ENCODE measurements at regions not wholly inside any gene's neighbourhood (a gene's known extent, or its start where the extent isn't known, plus 50 kb on each side); places are given as distances from the start of the nearest gene placed in this dataset.

DNA sequence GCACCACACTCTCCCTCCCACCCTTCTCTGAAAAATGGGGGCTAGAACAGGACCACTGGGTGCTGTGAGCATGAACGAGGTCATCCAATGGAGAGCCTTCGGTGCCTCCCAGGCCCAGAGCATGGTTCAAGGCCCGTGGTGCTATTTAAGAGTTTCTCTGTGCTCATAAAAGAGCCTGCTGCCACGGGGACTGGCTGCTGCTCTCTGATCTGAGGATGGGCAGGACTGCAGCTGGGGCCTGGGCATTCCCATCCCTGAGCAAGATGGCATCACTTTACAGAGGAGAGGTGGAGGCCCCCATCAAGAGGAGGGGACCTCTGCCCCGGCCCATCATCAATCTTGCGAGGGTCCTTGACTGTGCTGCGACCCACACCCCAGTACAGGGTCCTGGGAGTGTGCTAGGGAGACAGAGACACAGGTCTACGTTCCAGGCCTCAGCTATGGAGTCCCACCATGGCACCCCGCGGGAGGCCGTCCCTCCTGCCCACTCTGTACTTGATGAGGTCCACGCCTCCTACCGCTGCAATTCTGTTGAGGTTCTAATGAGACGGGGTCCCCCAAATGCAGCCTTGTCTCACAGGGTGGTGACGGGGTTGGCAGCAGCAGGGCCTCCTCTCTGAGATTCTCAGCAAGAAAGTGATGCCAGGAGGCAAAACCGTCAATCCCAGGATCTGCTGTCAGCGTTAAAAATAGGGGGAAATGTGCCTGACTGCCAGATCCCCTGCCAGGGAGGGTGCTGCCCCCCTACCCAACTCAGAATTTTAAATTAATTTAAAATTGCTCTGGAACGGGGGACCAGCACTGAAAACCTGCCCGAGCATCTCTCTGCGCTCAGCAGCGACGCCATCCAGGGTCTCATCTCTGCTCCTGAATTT is 405.4 kb downstream of the SHANK2 start:
- intact Hi-C loops (cut with DNase I; ENCODE audit: low total_unique reads) = no loop called here
- peaks cover 0 to 5% of the 10 kb centered on the region in 2 donors for H3K9me3 ChIP-seq
- H3K4me3 ChIP-seq = no peak overlapping the region
- no peak overlapping the region for H3K27ac ChIP-seq
- no peaks in the 10 kb centered on the region for H3K27me3 ChIP-seq
- H3K4me1 ChIP-seq = no peaks in the 10 kb centered on the region
- no peak for TF ChIP-seq POLR2A (IDR thresholded peaks at IDR 0.05)
- TF ChIP-seq, protein P1, sequence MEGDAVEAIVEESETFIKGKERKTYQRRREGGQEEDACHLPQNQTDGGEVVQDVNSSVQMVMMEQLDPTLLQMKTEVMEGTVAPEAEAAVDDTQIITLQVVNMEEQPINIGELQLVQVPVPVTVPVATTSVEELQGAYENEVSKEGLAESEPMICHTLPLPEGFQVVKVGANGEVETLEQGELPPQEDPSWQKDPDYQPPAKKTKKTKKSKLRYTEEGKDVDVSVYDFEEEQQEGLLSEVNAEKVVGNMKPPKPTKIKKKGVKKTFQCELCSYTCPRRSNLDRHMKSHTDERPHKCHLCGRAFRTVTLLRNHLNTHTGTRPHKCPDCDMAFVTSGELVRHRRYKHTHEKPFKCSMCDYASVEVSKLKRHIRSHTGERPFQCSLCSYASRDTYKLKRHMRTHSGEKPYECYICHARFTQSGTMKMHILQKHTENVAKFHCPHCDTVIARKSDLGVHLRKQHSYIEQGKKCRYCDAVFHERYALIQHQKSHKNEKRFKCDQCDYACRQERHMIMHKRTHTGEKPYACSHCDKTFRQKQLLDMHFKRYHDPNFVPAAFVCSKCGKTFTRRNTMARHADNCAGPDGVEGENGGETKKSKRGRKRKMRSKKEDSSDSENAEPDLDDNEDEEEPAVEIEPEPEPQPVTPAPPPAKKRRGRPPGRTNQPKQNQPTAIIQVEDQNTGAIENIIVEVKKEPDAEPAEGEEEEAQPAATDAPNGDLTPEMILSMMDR (IDR thresholded peaks at IDR 0.05) = no peak
- no peaks in the 10 kb centered on the region for H3K36me3 ChIP-seq
- no peak for DNase-seq

GRCh38 chr11:70848243-70848750 is 404.1 kb downstream of the SHANK2 start:
- no peaks in the 10 kb centered on the region for H3K36me3 ChIP-seq
- H3K4me1 ChIP-seq = no peaks in the 10 kb centered on the region
- H3K9me3 ChIP-seq = peaks cover 0 to 5% of the 10 kb centered on the region in 2 donors
- TF ChIP-seq POLR2A (IDR thresholded peaks at IDR 0.05) = no peak
- TF ChIP-seq, protein P1 (IDR thresholded peaks at IDR 0.05) = no peak
- H3K27ac ChIP-seq = no peak overlapping the region
- H3K4me3 ChIP-seq = no peak overlapping the region
- intact Hi-C loops (cut with DNase I; ENCODE audit: low total_unique reads) = no loop called here
- no peaks in the 10 kb centered on the region for H3K27me3 ChIP-seq
- no peak for DNase-seq

DNA sequence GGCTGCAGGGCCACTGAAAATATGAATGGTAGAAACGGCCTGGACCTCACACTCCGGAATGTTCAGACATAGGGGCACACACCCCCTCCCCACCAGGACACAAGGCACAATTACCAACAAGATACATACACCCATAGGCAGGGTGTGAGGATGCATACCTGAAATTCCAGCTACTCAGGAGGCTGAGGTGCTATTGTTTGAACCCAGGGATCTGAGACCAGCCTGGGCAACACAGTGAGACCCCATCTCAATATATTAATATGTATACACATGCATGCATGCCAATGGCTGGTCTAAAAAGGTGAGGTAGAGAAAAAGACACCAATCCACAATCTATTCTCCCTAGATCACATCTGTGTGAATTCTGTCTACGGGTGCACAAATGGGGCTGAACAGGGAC is 403.3 kb downstream of the SHANK2 start:
- TF ChIP-seq POLR2A (IDR thresholded peaks at IDR 0.05) = no peak
- TF ChIP-seq, protein P1 (IDR thresholded peaks at IDR 0.05) = no peak
- Histone ChIP-seq H3K27ac (no peak overlapping the region), H3K27me3 (no peaks in the 10 kb centered on the region), H3K4me1 (no peaks in the 10 kb centered on the region), H3K9me3 (peaks cover 0 to 5% of the 10 kb centered on the region in 2 donors), H3K4me3 (no peak overlapping the region), H3K36me3 (no peaks in the 10 kb centered on the region)
- intact Hi-C loops (cut with DNase I; ENCODE audit: low total_unique reads) = no loop called here
- no peak for DNase-seq

- no peak for DNase-seq
- no peak for TF ChIP-seq POLR2A (IDR thresholded peaks at IDR 0.05)
- TF ChIP-seq, protein P1 (IDR thresholded peaks at IDR 0.05) = no peak
- no peak overlapping the region for H3K4me3 ChIP-seq
- no peak overlapping the region for H3K27ac ChIP-seq
- no peaks in the 10 kb centered on the region for H3K36me3 ChIP-seq
- H3K4me1 ChIP-seq = no peaks in the 10 kb centered on the region
- H3K27me3 ChIP-seq = no peaks in the 10 kb centered on the region
- intact Hi-C loops (cut with DNase I; ENCODE audit: low total_unique reads) = no loop called here
- peaks cover 0 to 5% of the 10 kb centered on the region in 2 donors for H3K9me3 ChIP-seq
Measured at GRCh38 chr11:70851308-70851707, 401.1 kb downstream of the SHANK2 start.

DNA sequence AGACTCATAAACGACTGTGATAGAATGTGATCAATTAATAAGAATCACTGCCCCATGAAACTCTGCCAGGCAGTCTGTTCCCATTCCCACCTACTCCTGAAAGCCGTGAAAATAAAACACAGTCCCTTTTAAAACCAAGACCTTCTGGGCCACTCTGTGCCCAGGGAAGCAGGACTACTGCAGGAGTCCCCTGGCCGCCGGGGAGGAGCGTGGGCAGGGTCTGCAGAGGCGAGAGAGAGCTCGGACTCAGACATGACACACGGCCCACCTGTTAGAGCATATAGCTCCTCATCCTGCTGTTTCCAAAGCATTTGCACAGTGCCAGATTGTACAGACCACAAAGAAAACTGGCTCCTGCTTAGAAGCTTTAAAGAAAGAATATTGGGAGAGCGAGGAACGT is 400.5 kb downstream of the SHANK2 start:
- no peak for DNase-seq
- no peak for TF ChIP-seq POLR2A (IDR thresholded peaks at IDR 0.05)
- no peaks in the 10 kb centered on the region for H3K4me1 ChIP-seq
- H3K4me3 ChIP-seq = no peak overlapping the region
- H3K27ac ChIP-seq = no peak overlapping the region
- intact Hi-C loops (cut with DNase I; ENCODE audit: low total_unique reads) = no loop called here
- H3K9me3 ChIP-seq = peaks cover 0 to 5% of the 10 kb centered on the region in 2 donors
- H3K27me3 ChIP-seq = no peaks in the 10 kb centered on the region
- H3K36me3 ChIP-seq = no peaks in the 10 kb centered on the region
